HG03558 (cell line): ENCODE measurements at regions not wholly inside any gene's neighbourhood (a gene's known extent, or its start where the extent isn't known, plus 50 kb on each side); places are given as distances from the start of the nearest gene placed in this dataset.

Experiments used
- ATAC-seq: cut with Tn5 transposase; IDR thresholded peaks from one replicate; pipeline ENCODE4 v1.9.1; 2021; ENCODE audit warnings: moderate number of reproducible peaks; ENCODE audit not compliant: unreplicated experiment; ENCODE audit errors: extremely low read depth

DNA sequence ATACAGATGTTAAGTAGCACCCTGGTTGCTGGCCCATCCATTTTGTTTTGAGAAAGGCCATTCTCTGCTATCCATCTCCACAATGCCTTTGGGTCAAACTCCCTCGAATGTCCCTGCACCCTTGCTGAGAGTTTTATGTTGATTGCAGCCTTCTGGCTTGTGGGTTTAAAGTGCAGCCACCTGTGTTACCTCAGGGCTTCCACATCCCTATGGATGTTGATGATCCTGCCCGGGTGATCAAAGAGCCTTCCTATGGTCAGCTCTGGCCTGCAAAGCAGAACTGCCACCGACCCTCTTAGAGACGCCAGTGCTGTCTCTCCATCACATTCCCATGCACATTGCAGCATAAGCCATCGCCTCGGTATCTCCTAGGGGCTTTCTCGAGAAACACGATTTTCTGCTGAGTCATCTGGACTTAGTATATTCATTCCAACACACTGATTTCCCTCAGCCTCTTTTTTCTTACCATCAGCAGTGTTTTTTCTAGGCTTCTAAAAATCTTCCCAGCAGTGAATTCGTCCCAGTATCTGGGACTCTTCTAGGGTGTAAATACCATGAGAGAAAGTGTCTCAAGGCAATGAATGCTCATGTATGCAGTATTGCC is 585.7 kb upstream of the TMEM132C start:
- no peak for ATAC-seq

DNA sequence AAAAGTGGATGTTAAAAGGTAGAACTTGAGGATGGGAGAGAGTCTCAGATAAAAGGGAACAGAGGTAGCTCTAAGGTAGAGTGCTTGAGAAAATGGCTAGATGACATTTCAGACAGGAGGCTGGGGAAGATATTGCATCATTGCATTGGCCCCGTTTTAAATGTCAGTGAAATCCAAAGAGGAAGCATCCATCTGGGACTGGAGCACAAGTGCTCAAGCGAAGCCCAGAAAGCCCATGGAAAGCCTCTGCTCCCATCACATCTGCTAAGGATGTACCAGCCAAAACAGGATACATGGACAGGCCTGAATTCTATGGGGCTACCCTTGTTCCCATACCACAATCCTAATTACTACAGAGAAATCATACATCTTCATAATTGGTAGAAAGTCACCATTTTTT is 581.5 kb upstream of the TMEM132C start:
- no peak for ATAC-seq

DNA sequence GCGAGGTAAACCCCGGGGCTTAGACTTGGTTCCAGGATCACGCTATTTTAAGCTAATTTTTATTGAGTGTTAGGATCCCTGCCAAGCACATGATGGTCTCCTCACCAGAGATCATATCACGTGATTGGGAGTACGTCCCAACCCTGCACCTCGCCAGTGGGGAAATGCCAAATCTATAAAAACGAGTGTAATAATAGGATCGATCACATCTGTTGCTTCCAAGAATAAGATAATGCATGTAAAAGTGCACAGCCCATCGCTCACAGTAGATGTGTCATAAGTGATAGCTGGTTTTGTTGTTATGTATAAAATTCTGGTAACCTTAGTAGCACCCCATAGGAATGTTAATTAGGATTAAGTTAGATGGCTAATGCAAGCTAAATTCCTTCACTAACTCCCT is 581.0 kb upstream of the TMEM132C start:
- ATAC-seq = no peak

DNA sequence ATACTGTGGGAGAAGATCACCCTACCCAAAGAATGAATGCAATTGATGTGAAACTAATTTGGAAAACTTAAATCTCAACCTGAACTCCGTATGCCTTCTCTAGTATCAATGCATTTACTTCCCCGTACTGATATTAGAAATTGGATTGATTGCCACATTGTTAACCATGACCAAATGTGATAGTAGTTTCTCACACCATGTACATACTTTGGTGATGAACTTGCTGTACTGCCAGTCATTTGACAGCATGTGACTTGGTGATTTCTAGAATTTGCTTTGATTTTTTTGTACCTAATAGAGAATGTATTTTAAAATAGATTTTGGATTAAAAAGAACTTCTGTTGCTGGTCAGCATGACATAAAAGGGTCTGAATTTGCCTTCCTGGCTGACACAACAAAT is 579.8 kb upstream of the TMEM132C start:
- ATAC-seq = no peak

DNA sequence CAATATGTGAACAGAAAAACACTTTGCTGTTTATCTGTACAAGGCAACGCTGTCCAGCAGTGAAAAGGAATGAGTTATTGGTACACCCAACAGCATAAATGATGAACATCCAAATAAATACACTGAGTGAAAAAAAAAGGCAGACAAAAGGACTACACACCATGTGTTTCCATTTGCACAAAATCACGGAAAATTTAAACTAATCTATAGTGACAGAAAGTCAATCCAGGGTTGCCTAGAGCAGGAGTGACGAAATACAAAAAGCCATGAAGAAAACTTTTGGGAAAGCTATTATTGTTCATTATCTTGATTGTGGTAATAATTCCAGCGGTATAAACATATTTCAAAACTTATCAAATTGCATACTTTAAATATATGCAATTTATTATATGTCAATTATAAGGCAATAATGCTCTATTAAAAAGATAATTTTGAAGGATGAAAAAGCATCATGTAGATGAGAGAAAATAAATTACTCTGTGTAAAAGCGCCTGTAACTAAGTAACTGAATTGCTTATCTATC is 578.0 kb upstream of the TMEM132C start:
- ATAC-seq = no peak

DNA sequence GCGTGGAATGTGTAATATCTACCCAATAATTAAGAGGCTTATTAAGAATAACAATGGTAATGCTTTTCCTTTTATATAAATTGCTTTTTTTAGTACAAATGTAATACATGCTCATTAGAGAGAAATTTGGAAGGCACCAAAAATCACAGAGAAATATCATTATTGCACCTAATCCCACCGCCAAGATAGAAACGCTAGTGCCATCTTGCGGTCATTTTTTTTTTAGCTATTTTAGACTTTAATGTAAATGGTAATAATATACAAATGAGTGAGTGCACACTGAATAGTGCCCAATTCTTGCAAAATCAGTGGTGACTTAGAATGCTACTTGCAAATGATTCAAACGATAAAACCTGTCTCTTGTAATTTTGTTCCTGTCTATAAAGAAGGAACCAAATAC is 576.8 kb upstream of the TMEM132C start:
- ATAC-seq = no peak

DNA sequence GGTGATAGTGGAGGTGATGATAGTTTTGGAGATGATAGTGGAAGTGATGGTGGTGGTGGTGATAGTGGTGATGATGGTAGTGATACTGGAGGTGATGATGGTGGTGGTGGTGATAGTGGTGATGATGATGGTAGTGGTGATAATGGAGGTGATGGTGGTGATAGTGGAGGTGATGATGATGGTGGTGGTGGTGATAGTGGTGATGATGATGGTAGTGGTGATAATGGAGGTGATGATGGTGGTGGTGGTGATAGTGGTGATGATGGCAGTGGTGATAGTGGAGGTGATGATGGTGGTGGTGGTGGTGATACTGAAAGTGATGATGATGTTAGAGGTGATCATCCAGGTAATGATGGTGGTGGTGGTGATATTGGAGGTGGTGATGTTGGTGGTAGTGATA is 570.0 kb upstream of the TMEM132C start:
- no peak for ATAC-seq

DNA sequence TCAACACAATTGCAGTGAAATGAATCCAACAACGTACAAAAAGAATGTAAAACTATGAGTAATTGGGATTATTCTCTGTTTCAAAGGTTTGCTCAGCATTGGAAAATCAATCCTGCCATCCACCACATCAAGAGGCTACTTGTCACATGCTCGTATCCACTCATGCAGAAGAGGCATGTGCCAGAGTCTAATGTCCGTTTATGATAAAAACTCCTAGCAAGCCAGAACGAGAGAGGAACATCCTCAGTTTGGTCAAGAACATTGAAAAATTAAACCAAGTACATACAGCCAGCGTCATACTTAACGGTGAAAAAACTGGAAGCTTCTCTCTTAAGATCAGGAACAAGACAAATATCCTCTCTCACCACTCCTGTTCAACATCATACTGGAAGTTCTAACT is 563.9 kb upstream of the TMEM132C start:
- ATAC-seq = no peak

DNA sequence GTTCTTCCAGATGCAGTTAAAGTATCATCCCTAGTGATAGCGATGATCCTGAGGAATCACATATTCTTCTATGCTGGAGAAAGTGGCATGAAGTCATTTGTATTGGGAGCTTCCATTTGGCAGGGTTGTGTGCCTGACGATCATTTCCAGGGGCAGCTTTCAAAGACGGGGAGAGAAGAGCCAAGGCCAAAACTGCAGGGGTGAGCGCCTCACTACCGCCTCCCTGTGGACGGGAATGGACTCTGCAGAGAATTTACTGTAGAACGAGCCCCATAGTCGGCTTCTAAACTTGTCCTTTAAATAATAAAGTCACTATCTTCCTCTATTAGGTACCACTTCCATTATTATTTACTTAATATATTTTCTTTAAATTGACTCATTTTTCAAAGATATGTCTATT is 555.9 kb upstream of the TMEM132C start:
- ATAC-seq = no peak

DNA sequence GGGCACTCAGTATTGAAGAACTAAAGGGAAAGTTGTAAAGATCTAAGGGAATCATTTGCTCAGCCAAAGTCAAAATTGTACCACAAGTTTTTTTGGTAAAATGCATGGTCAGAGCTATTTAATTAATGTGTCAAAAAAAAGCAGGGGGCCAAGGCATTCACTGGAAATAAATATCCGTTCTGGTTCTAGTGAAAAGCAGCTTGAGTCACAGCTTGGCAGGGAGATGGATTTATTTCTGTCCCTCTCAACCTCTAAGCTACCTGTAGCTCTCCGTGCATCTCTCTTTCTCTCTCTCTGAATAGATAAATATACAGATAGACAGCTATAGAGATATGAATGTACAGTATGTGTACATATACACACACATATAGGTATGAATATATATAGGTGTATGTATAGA is 554.4 kb upstream of the TMEM132C start:
- no peak for ATAC-seq

DNA sequence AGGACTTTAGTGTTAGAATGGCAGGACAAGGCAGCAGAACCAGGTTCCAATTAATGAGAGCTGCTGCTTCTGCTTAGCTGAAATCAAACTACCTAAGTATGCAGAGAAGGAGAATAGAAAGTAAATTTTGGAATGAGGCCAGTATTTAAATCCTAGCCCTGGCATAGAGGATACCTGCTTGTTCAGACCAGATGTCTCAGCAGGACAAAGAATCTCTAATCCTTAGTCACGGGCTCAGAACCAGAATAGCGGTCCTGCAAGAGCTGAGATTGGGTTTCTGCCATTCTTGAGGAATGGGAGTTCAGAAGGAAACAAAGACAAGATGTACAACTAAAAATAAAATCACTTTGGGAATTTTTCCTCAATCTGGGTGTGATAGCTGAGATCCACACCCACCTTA is 550.8 kb upstream of the TMEM132C start:
- no peak for ATAC-seq

DNA sequence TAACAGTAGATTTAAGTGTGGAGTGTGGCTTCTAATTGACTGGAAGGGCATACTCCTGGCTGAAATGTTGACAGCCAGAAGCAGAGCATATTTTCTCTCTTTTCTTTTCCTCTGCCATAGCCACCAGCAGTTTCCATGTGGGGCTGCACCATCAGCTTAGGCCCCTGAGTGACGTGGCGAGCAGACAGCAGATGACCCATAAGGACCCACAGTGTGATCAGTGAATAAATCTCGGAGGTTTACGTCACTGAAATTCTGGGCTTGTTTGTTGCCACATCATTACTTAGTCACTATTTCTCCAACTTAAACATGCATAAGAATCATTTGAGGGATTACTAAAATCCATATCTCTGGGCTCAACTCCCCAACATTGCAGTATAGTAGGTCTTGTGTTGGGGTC is 549.7 kb upstream of the TMEM132C start:
- no peak for ATAC-seq

DNA sequence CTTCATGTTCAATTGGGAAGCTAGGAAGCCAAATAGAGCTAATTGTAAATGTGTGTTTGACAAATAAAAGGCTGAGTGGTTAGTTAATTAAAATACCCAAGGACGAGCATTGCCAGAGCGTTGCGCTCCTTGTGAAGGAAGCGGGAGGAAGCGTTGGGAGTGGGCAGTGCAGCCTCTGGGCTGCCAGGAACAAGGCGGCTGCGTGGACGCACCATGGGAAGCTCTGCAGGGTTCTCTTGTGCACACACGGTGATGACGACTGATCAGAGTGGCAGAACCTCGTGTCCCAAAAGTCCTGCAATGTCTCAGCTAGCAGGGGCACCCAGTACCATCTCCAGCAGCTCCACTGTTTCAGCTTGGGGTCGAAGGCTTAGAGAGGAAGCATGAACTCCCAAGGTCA is 546.6 kb upstream of the TMEM132C start:
- ATAC-seq = no peak

DNA sequence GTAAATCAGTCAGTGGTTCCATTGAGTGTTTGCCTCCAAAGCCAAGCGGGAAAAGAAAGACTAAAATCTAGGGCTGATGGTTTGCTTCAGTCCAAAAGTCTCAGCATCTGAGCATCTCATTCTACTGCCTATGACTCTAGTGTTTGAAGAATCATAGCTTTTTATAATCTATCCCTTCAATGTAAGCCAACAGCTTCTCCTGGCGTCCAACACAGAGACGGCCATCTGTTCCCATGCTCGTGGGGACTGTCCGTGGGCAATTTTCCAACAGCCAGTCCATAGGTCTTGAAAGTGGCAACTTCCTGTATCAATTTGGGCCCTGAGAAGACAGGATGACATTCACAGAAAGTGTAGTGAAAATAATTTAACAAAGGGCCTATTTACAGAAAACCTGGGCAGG is 544.4 kb upstream of the TMEM132C start:
- ATAC-seq = no peak

DNA sequence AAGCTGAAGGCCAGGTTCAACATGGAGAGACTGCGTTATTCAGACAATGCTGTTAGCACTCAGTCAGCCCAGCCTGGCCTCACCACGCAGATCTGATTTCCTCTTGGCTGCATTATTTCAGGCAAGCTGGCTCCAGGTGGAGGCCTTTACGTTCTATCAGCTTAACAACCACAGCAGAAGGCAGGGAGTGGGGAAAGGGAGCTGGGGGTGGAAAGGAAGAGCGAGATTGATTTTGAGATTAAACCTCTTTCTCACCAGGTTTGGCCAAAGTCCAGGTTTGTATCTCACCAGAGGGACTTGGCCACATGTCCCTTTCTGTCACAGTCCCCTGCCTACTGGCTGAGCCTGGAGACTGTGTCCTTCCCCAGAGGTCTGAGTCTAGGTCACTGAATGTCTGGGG is 543.7 kb upstream of the TMEM132C start:
- no peak for ATAC-seq

DNA sequence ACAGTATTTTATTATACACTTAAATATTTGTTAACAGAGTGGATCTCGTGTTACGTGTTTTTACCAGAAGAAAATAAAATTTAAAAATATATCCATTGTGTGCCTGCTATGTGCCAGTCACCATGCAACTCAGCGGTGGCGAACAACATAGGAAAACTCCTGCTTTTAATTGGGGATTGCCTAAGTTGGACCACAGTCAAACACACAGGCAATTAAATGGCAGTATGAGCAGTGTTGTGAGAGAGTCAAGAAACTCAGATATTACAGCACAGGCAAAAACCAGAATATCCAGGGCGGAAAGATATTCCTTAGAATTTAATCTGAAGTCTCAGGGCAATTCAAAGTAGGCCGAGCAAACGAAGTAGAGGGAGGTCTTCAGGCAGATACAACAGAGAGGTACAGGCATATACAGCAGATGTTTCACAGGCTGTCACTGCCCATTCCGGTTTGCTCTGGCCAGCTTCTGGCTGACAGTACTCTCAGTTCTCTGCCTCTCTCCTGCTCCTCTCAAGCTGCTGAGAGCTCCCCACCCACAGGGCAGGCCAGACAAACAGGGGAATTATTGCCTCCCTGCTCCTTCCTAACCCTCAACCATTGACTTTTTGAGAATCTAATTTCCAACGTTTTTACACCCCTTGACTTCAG is 540.2 kb upstream of the TMEM132C start:
- ATAC-seq = no peak

DNA sequence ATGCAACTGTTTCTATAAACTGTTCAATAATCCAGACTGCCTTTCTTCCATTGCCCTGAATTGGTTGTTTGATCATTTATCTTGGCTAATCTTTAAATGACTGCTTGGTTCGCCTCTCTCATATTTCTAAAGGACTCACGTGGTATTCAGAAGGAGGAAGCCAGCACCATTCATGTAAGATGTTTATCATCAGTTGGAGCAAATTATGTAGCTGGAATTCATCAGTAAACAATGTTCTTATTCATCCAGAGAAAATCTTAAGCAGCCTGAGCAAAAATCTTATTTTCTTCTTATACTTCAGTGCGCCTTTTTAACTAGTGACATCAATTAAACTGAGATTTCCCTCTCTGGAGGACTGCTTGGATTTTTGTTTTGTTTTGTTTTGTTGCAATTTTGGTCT is 538.7 kb upstream of the TMEM132C start:
- ATAC-seq = no peak

DNA sequence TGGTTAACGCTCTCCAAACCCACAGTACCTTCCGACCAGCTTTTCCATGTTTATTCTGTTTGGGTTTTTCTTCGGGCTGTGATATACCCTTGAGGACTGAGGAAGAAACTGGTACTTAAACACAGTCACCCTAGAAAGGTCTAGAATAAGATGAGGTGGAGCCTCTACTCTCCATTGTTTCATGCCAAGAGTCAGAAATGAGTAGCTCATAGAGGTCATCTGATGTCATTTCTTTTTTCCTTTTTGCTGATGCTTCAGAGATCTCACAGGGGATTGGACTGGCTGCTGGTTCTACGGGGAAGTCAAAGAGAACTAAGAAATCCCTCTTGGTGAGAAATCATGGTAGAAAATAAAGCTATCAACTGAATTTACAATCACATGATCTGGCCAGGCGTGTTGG is 538.2 kb upstream of the TMEM132C start:
- ATAC-seq = no peak

DNA sequence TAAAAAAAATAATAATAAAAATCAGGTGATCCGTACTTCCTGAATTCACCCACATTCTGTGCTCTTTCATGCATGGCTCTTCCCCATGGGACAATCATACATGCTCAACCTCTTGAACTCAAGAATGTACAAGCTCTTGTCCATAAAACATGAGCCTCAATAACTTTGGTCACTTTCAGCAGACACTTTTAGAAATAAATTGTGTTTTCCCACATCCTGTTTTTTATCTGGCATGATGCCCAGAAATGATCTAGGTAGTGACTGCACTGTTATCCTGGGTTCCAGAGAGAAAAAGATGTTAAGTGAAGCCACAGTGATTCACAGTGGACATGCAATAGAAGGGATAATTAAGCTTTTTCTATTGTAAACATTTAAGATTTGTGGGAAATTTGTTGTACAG is 537.6 kb upstream of the TMEM132C start:
- no peak for ATAC-seq

DNA sequence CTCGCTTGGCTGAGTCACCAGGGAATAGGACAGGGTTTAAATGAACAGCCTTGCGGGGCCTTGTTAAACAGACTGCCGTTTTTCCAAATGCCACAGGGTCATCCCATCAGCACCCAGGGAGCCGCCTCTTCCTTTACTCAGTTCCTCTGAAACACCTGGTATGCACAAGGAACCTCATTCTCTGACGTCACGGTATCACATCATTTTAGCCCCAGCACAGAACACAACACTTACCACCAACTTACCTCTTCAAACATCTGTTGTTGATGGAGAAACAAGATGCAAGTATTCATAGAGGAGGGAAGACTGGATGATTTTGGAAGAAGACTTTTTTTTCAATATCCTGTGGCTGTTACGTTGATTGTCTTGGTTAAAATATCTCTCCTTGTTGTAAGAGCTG is 535.3 kb upstream of the TMEM132C start:
- ATAC-seq = no peak

DNA sequence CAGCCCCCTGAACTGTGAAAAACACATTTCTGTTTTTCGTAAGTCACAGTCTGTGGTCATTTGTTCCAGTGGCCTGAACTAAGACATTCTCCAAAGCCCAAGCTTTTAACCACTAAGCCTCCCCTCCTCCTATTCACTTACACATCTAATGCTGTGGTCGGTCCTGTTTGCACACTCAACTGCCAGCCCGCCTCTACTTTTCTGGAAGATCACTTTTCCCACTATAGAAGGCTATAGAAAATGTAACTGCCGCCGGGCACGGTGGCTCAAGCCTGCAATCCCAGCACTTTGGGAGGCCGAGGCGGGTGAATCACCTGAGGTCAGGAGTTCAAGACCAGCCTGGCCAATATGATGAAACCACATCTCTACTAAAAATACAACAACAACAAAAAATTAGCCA is 524.7 kb upstream of the TMEM132C start:
- ATAC-seq = no peak

DNA sequence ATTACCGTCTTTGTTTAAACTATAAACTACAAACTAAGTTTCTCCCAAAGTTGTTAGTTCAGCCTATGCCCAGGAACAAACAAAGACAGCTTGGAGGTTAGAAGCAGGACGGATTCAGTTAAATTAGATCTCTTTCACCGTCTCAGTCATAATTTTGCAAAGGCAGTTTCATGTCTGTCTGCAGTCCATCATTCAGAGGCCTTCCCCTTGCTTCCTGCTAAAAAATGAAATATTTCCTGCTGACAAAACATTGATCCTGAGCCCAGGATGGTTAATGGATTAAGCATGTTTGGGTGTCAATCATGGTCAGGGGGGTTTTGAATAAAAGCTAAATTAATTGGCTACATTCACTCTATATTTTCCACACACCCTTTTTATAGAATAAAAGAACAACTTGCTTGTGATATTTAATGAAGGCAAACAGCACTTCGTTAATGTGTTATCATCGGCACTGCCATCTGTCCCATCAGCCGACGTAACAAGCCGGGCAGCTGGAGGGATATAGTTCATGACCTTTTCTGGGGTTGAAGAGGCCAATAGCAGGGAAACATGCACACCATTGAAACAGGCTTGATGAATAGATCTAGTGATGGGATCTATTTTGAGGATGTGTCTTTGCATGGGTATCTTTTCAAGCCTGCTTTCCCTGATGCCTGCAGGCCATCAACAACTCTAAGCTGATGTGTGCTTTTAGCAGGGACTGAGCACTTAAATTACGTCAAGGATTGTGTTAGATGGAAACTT is 521.3 kb upstream of the TMEM132C start:
- no peak for ATAC-seq
